ENCODE measurements at regions not wholly inside any gene's neighbourhood (a gene's known extent, or its start where the extent isn't known, plus 50 kb on each side); places are given as distances from the start of the nearest gene placed in this dataset.

- TF ChIP-seq, protein P1, sequence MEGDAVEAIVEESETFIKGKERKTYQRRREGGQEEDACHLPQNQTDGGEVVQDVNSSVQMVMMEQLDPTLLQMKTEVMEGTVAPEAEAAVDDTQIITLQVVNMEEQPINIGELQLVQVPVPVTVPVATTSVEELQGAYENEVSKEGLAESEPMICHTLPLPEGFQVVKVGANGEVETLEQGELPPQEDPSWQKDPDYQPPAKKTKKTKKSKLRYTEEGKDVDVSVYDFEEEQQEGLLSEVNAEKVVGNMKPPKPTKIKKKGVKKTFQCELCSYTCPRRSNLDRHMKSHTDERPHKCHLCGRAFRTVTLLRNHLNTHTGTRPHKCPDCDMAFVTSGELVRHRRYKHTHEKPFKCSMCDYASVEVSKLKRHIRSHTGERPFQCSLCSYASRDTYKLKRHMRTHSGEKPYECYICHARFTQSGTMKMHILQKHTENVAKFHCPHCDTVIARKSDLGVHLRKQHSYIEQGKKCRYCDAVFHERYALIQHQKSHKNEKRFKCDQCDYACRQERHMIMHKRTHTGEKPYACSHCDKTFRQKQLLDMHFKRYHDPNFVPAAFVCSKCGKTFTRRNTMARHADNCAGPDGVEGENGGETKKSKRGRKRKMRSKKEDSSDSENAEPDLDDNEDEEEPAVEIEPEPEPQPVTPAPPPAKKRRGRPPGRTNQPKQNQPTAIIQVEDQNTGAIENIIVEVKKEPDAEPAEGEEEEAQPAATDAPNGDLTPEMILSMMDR (conservative IDR thresholded peaks at IDR 0.05; ENCODE audit: low read depth, low read length) = no peak
- TF ChIP-seq SMC3 (IDR thresholded peaks at IDR 0.05; ENCODE audit: low read depth, low read length) (no peak), POLR2A (IDR thresholded peaks at IDR 0.05; ENCODE audit: low read depth, low read length) (no peak), CHD1 (IDR thresholded peaks at IDR 0.05; ENCODE audit: low read depth, low read length) (no peak), MXI1 (IDR thresholded peaks at IDR 0.05; ENCODE audit: borderline replicate concordance, low read depth, low read length) (no peak), RAD21 (IDR thresholded peaks at IDR 0.05; ENCODE audit: low read length) (no peak), MAFK (IDR thresholded peaks at IDR 0.05; ENCODE audit: low read depth, low read length) (no peak), BHLHE40 (IDR thresholded peaks at IDR 0.05; ENCODE audit: low read depth, low read length) (no peak)
Observed at GRCh38 chr7:153070141-153070540, 310.6 kb downstream of the ACTR3B start.
